ENCODE measurements at regions not wholly inside any gene's neighbourhood (a gene's known extent, or its start where the extent isn't known, plus 50 kb on each side); places are given as distances from the start of the nearest gene placed in this dataset.

- no peak for DNase-seq (ENCODE audit: low read depth)
Measured at GRCh38 chr7:142365410-142365842, 107.6 kb upstream of the PRSS58 start.

- no peak for DNase-seq (ENCODE audit: low read depth)
Measured at GRCh38 chr7:142364551-142364950, 106.7 kb upstream of the PRSS58 start.

GRCh38 chr7:142362349-142362748 lies 104.5 kb upstream of the PRSS58 start:
- no peak for DNase-seq (ENCODE audit: low read depth)

GRCh38 chr7:142359694-142360279 lies 101.9 kb upstream of the PRSS58 start:
- DNase-seq (ENCODE audit: low read depth): no peak

- DNase-seq (ENCODE audit: low read depth): peak; percentile 49
Measured at GRCh38 chr7:142357953-142358520, 100.2 kb upstream of the PRSS58 start.

GRCh38 chr7:142356166-142356565 lies 98.3 kb upstream of the PRSS58 start:
- DNase-seq (ENCODE audit: low read depth): no peak

GRCh38 chr7:142355328-142355727 lies 97.5 kb upstream of the PRSS58 start:
- peak; percentile 39 for DNase-seq (ENCODE audit: low read depth)

GRCh38 chr7:142353147-142354060 lies 95.5 kb upstream of the PRSS58 start:
- DNase-seq (ENCODE audit: low read depth): no peak

GRCh38 chr7:142352543-142352942 lies 94.7 kb upstream of the PRSS58 start:
- DNase-seq (ENCODE audit: low read depth): no peak

- DNase-seq (ENCODE audit: low read depth): no peak
Measured at GRCh38 chr7:142351145-142351544, 93.3 kb upstream of the PRSS58 start.

- no peak for DNase-seq (ENCODE audit: low read depth)
Measured at GRCh38 chr7:142349670-142350405, 92.0 kb upstream of the PRSS58 start.

- no peak for DNase-seq (ENCODE audit: low read depth)
Measured at GRCh38 chr7:142348921-142349405, 91.1 kb upstream of the PRSS58 start.

GRCh38 chr7:142348100-142348499 lies 90.2 kb upstream of the PRSS58 start:
- DNase-seq (ENCODE audit: low read depth): no peak

GRCh38 chr7:142347091-142347490 lies 89.2 kb upstream of the PRSS58 start:
- DNase-seq (ENCODE audit: low read depth): no peak

GRCh38 chr7:142345811-142346210 lies 88.0 kb upstream of the PRSS58 start:
- no peak for DNase-seq (ENCODE audit: low read depth)

- peak; percentile 19 for DNase-seq (ENCODE audit: low read depth)
Measured at GRCh38 chr7:142338633-142339501, 81.0 kb upstream of the PRSS58 start.

GRCh38 chr7:142337054-142338001 lies 79.5 kb upstream of the PRSS58 start:
- no peak for DNase-seq (ENCODE audit: low read depth)

GRCh38 chr7:142334806-142335205 lies 76.9 kb upstream of the PRSS58 start:
- no peak for DNase-seq (ENCODE audit: low read depth)

- no peak for DNase-seq (ENCODE audit: low read depth)
Measured at GRCh38 chr7:142334236-142334635, 76.4 kb upstream of the PRSS58 start.

- no peak for DNase-seq (ENCODE audit: low read depth)
Measured at GRCh38 chr7:142332421-142332820, 74.6 kb upstream of the PRSS58 start.

Data from GM04504 (cell line).